Neuronal stem cell (in vitro differentiated cells): ENCODE measurements at regions not wholly inside any gene's neighbourhood (a gene's known extent, or its start where the extent isn't known, plus 50 kb on each side); places are given as distances from the start of the nearest gene placed in this dataset.
"Not testable (repeated sequence)": the region's sequence is repeated elsewhere in the genome, so short reads cannot be mapped to it uniquely, and the experiment has no call there.

Experiments
- DNase-seq: peaks from one replicate; pipeline ENCODE4 v3.0.0-alpha.2; 2013; ENCODE audit warnings: low spot score
- H2AFZ ChIP-seq: one replicate; pipeline ENCODE4 v1.6.1; 2013; ENCODE audit warnings: mild to moderate bottlenecking, low read length, inconsistent platforms
- H2AK5ac ChIP-seq: 2 replicates; pipeline ENCODE4 v1.6.1; 2013; ENCODE audit warnings: low read depth, mild to moderate bottlenecking, inconsistent platforms, low read length, moderate library complexity, mixed read lengths
- H2BK120ac ChIP-seq: 2 replicates; pipeline ENCODE4 v1.6.1; 2013; ENCODE audit warnings: low read depth, mild to moderate bottlenecking, inconsistent platforms, low read length, moderate library complexity, mixed read lengths
- H2BK12ac ChIP-seq: one replicate; pipeline ENCODE4 v1.6.1; 2013; ENCODE audit warnings: low read length, inconsistent platforms
- H2BK15ac ChIP-seq: 2 replicates; pipeline ENCODE4 v1.6.1; 2013; ENCODE audit warnings: mild to moderate bottlenecking, low read length, inconsistent platforms, mixed read lengths
- H2BK5ac ChIP-seq: one replicate; pipeline ENCODE4 v1.6.1; 2013; ENCODE audit warnings: inconsistent platforms, mild to moderate bottlenecking, low read length, moderate library complexity
- H3K14ac ChIP-seq: one replicate; pipeline ENCODE4 v1.6.1; 2013; ENCODE audit warnings: low read length, inconsistent platforms
- H3K18ac ChIP-seq: 2 replicates; pipeline ENCODE4 v1.6.1; 2013; ENCODE audit warnings: low read length, inconsistent platforms
- H3K23ac ChIP-seq: 2 replicates; pipeline ENCODE4 v1.6.1; 2013; ENCODE audit warnings: low read depth, mild to moderate bottlenecking, mixed read lengths, low read length, inconsistent platforms; ENCODE audit not compliant: poor library complexity
- H3K27ac ChIP-seq: replicated peaks from 3 replicates; pipeline ENCODE4 v1.5.1; 2013; ENCODE audit warnings: low read length, inconsistent platforms
- H3K27me3 ChIP-seq, 3 experiments: 2 replicates each; pipeline ENCODE4 v1.6.1; 2013; ENCODE audit warnings: low read length in 3 of 3, mild to moderate bottlenecking in 2 of 3, inconsistent platforms in 1 of 3, low read depth in 1 of 3, mixed read lengths in 1 of 3, moderate library complexity in 1 of 3; ENCODE audit not compliant: control insufficient read depth in 3 of 3, insufficient read depth in 3 of 3
- H3K36me3 ChIP-seq, 2 donors: replicated peaks in 1 of 2; 2 replicates each; pipeline ENCODE4 v1.6.1; 2013; ENCODE audit warnings: low read length in 2 of 2; ENCODE audit not compliant: control insufficient read depth in 2 of 2, insufficient read depth in 2 of 2
- H3K4ac ChIP-seq: 2 replicates; pipeline ENCODE4 v1.6.1; 2013; ENCODE audit warnings: inconsistent platforms, mild to moderate bottlenecking, low read length, moderate library complexity
- H3K4me1 ChIP-seq, 2 donors: 1 replicate in 1 of 2; 2 replicates in 1 of 2; pipeline ENCODE4 v1.6.1; 2013; ENCODE audit warnings: low read length in 2 of 2, low read depth in 1 of 2; ENCODE audit not compliant: control insufficient read depth in 2 of 2, insufficient read depth in 1 of 2
- H3K4me2 ChIP-seq: one replicate; pipeline ENCODE4 v1.6.1; 2013; ENCODE audit warnings: mild to moderate bottlenecking, low read length, inconsistent platforms; ENCODE audit not compliant: insufficient read depth, poor library complexity, severe bottlenecking
- H3K4me3 ChIP-seq, 2 donors: 2 replicates each; pipeline ENCODE4 v1.5.1; 2013; ENCODE audit warnings: low read length in 2 of 2, mild to moderate bottlenecking in 2 of 2, inconsistent platforms in 1 of 2, moderate library complexity in 1 of 2
- H3K79me1 ChIP-seq: one replicate; pipeline ENCODE4 v1.6.1; 2013; ENCODE audit warnings: low read depth, mild to moderate bottlenecking, inconsistent platforms, low read length, moderate library complexity
- H3K9ac ChIP-seq: one replicate; pipeline ENCODE4 v1.6.1; 2013; ENCODE audit warnings: mild to moderate bottlenecking, low read depth, low read length, inconsistent platforms; ENCODE audit not compliant: poor library complexity
- H3K9me3 ChIP-seq, 2 donors: replicated peaks in 1 of 2; 2 replicates each; pipeline versions ENCODE3 to v1.6.1; 2013; ENCODE audit warnings: low read length in 2 of 2, mild to moderate bottlenecking in 2 of 2, inconsistent platforms in 1 of 2, low read depth in 1 of 2, mixed read lengths in 1 of 2, moderate library complexity in 1 of 2; ENCODE audit not compliant: control insufficient read depth in 2 of 2, insufficient read depth in 1 of 2
- H4K8ac ChIP-seq: one replicate; pipeline ENCODE4 v1.6.1; 2013; ENCODE audit warnings: low read depth, mild to moderate bottlenecking, inconsistent platforms, low read length, moderate library complexity
- H4K91ac ChIP-seq: one replicate; pipeline ENCODE4 v1.6.1; 2013; ENCODE audit warnings: low read length, low read depth, mild to moderate bottlenecking, inconsistent platforms; ENCODE audit not compliant: poor library complexity
- WGBS, 2 donors: extraction: QIAGEN DNeasy Blood & Tissue Kit; methylation state at CpG; one replicate each; pipeline ENCODE4 v1.1.7; 2013; ENCODE audit warnings: missing lambda C conversion rate in 2 of 2, mixed read lengths in 1 of 2; ENCODE audit not compliant: insufficient read length in 2 of 2, insufficient replicate concordance in 1 of 2; ENCODE audit errors: extremely low coverage in 2 of 2; 5-methylcytosine and 5-hydroxymethylcytosine counted together

GRCh38 chr4:49222810-49223209, 236.7 kb downstream of the CWH43 start:
- H2AFZ ChIP-seq, H3K9ac ChIP-seq, DNase-seq, H2AK5ac ChIP-seq, H3K36me3 ChIP-seq, H2BK12ac ChIP-seq, H3K23ac ChIP-seq, H3K4me2 ChIP-seq, H3K4ac ChIP-seq, H3K27me3 ChIP-seq, H2BK15ac ChIP-seq, H2BK5ac ChIP-seq, H2BK120ac ChIP-seq, H4K91ac ChIP-seq, H3K27ac ChIP-seq, H3K4me3 ChIP-seq, H3K4me1 ChIP-seq, H3K79me1 ChIP-seq, H4K8ac ChIP-seq, H3K18ac ChIP-seq, H3K14ac ChIP-seq: not testable (repeated sequence)
- peaks cover 0 to 10% of the 10 kb centered on the region in 2 donors for H3K9me3 ChIP-seq
- WGBS, 2 donors, result no CpG with 5 or more reads among the region's 1 CpG

GRCh38 chr4:49226216-49226866, 240.3 kb downstream of the CWH43 start:
- H3K4me3 ChIP-seq, H2BK5ac ChIP-seq, H3K9ac ChIP-seq, H3K27me3 ChIP-seq, H3K18ac ChIP-seq, H4K91ac ChIP-seq, H3K27ac ChIP-seq, H3K23ac ChIP-seq, H4K8ac ChIP-seq, H2BK15ac ChIP-seq, H2BK120ac ChIP-seq, H3K9me3 ChIP-seq, H2AFZ ChIP-seq, DNase-seq, H3K79me1 ChIP-seq, H2BK12ac ChIP-seq, H3K14ac ChIP-seq, H3K4ac ChIP-seq, H2AK5ac ChIP-seq, H3K4me1 ChIP-seq, H3K36me3 ChIP-seq, H3K4me2 ChIP-seq: not testable (repeated sequence)
- WGBS, 2 donors, result no CpG with 5 or more reads among the region's 6 CpGs

GRCh38 chr4:49227941-49228340, 241.9 kb downstream of the CWH43 start:
- not testable (repeated sequence) for H2BK15ac ChIP-seq, H3K4me1 ChIP-seq, H4K91ac ChIP-seq, H3K4me2 ChIP-seq, H2AFZ ChIP-seq, H3K18ac ChIP-seq, H2BK12ac ChIP-seq, H2BK120ac ChIP-seq, DNase-seq, H3K4ac ChIP-seq, H2BK5ac ChIP-seq, H3K9ac ChIP-seq, H3K14ac ChIP-seq, H3K23ac ChIP-seq, H2AK5ac ChIP-seq, H3K27me3 ChIP-seq, H4K8ac ChIP-seq, H3K79me1 ChIP-seq, H3K9me3 ChIP-seq, H3K4me3 ChIP-seq, H3K27ac ChIP-seq, H3K36me3 ChIP-seq
- WGBS, 2 donors, result no CpG with 5 or more reads among the region's 1 CpG

GRCh38 chr4:49229243-49229642, 243.2 kb downstream of the CWH43 start:
- H4K91ac ChIP-seq, H2BK12ac ChIP-seq, H2BK5ac ChIP-seq, H3K18ac ChIP-seq, H3K9me3 ChIP-seq, H3K4me2 ChIP-seq, H2BK15ac ChIP-seq, H3K27ac ChIP-seq, H3K9ac ChIP-seq, H3K14ac ChIP-seq, H2AK5ac ChIP-seq, H3K36me3 ChIP-seq, H3K4me1 ChIP-seq, DNase-seq, H3K27me3 ChIP-seq, H3K4me3 ChIP-seq, H2AFZ ChIP-seq, H3K79me1 ChIP-seq, H2BK120ac ChIP-seq, H4K8ac ChIP-seq, H3K23ac ChIP-seq, H3K4ac ChIP-seq: not testable (repeated sequence)
- no CpG with 5 or more reads among the region's 1 CpG for WGBS, 2 donors
